ENCODE measurements at regions not wholly inside any gene's neighbourhood (a gene's known extent, or its start where the extent isn't known, plus 50 kb on each side); places are given as distances from the start of the nearest gene placed in this dataset.

- Histone ChIP-seq H3K36me3 (no peaks in the 10 kb centered on the region), H3K4me3 (no peak overlapping the region), H3K4me1 (no peaks in the 10 kb centered on the region), H3K27me3 (no peaks in the 10 kb centered on the region), H3K9me3 (no peaks in the 10 kb centered on the region), H3K27ac (no peak overlapping the region)
- DNase-seq, result no peak
- 65% methylated on average over 6 of the region's 6 CpGs for WGBS (ENCODE audit: insufficient coverage, low coverage, low lambda C conversion rate, missing lambda C conversion rate)
- ATAC-seq, result no peak
- intact Hi-C loops (cut with DNase I), result no loop called here
- TF ChIP-seq POLR2A (IDR thresholded peaks at IDR 0.05) (no peak), CTCF (IDR thresholded peaks at IDR 0.05) (no peak)
These were observed 243.6 kb downstream of the ARRDC4 start for GRCh38 chr15:98203872-98204660.

GRCh38 chr15:98207928-98208327 lies 247.4 kb downstream of the ARRDC4 start:
- intact Hi-C loops (cut with DNase I), result no loop called here
- H3K27me3 ChIP-seq, result no peaks in the 10 kb centered on the region
- H3K27ac ChIP-seq, result no peak overlapping the region
- DNase-seq, result no peak
- TF ChIP-seq POLR2A (IDR thresholded peaks at IDR 0.05) (no peak), CTCF (IDR thresholded peaks at IDR 0.05) (no peak)
- WGBS (ENCODE audit: insufficient coverage, low coverage, low lambda C conversion rate, missing lambda C conversion rate), result 50% methylated on average over 3 of the region's 4 CpGs
- no peaks in the 10 kb centered on the region for H3K4me1 ChIP-seq
- ATAC-seq, result no peak
- H3K9me3 ChIP-seq, result no peaks in the 10 kb centered on the region
- no peaks in the 10 kb centered on the region for H3K36me3 ChIP-seq
- H3K4me3 ChIP-seq, result no peak overlapping the region

- 67% methylated on average over 6 of the region's 6 CpGs for WGBS (ENCODE audit: insufficient coverage, low coverage, low lambda C conversion rate, missing lambda C conversion rate)
- intact Hi-C loops (cut with DNase I), result no loop called here
These were observed 253.0 kb downstream of the ARRDC4 start for GRCh38 chr15:98213346-98213979.

GRCh38 chr15:98216166-98216565 lies 255.7 kb downstream of the ARRDC4 start:
- H3K27ac ChIP-seq, result no peak overlapping the region
- no peaks in the 10 kb centered on the region for H3K4me1 ChIP-seq
- ATAC-seq (no peak), DNase-seq (no peak)
- TF ChIP-seq POLR2A (IDR thresholded peaks at IDR 0.05) (no peak), CTCF (IDR thresholded peaks at IDR 0.05) (no peak)
- WGBS (ENCODE audit: insufficient coverage, low coverage, low lambda C conversion rate, missing lambda C conversion rate), result 34% methylated on average over 4 of the region's 4 CpGs
- no peaks in the 10 kb centered on the region for H3K27me3 ChIP-seq
- no peak overlapping the region for H3K4me3 ChIP-seq
- H3K9me3 ChIP-seq, result no peaks in the 10 kb centered on the region
- no peaks in the 10 kb centered on the region for H3K36me3 ChIP-seq
- intact Hi-C loops (cut with DNase I), result no loop called here

More at GRCh38 chr15:98213346-98213979, 253.0 kb downstream of the ARRDC4 start:
- Histone ChIP-seq H3K4me3 (no peak overlapping the region), H3K4me1 (no peaks in the 10 kb centered on the region), H3K27me3 (no peaks in the 10 kb centered on the region), H3K36me3 (no peaks in the 10 kb centered on the region), H3K27ac (no peak overlapping the region), H3K9me3 (no peaks in the 10 kb centered on the region)
- ATAC-seq (no peak), DNase-seq (no peak)
- TF ChIP-seq POLR2A (IDR thresholded peaks at IDR 0.05) (no peak), CTCF (IDR thresholded peaks at IDR 0.05) (no peak)
